SK-N-MC (cell line): ENCODE measurements at regions not wholly inside any gene's neighbourhood (a gene's known extent, or its start where the extent isn't known, plus 50 kb on each side); places are given as distances from the start of the nearest gene placed in this dataset.

Experiments used
- DNase-seq: peaks from one replicate; pipeline ENCODE4 v3.0.0-alpha.2; 2011; ENCODE audit warnings: low read depth, low spot score
- H3K27ac ChIP-seq: fragments of 200-600 bp; sonication (generic); 2 replicates; pipeline ENCODE4 v1.5.1; 2016; ENCODE audit warnings: mixed run types
- H3K36me3 ChIP-seq: fragments of 200-600 bp; sonication (generic); 2 replicates; pipeline ENCODE4 v1.6.1; 2017; ENCODE audit warnings: antibody characterized with exemption, low read length, mixed read lengths; ENCODE audit not compliant: insufficient read depth
- H3K4me3 ChIP-seq: fragments of 200-600 bp; sonication (generic); 2 replicates; pipeline ENCODE4 v1.5.1; 2016
- H3K9ac ChIP-seq: fragments of 200-600 bp; sonication (generic); 2 replicates; pipeline ENCODE4 v1.8.0; 2017; ENCODE audit warnings: mixed run types, mixed read lengths; ENCODE audit not compliant: insufficient read length
- H3K9me3 ChIP-seq: fragments of 200-600 bp; sonication (generic); 2 replicates; pipeline ENCODE4 v1.6.1; 2017; ENCODE audit warnings: low read depth, mild to moderate bottlenecking, antibody characterized with exemption, low read length, moderate library complexity, mixed read lengths
- EZH2 ChIP-seq: fragments of 200-600 bp; sonication (generic); IDR thresholded peaks from one replicate; pipeline ENCODE4 v1.6.1; 2017; ENCODE audit warnings: antibody characterized with exemption
- FOXP2 ChIP-seq: optimal IDR thresholded peaks from 2 replicates; pipeline ENCODE3; 2011; ENCODE audit warnings: mild to moderate bottlenecking, moderate library complexity; ENCODE audit not compliant: insufficient read depth; ENCODE audit errors: extremely low read length, control extremely low read depth
- POLR2AphosphoS5 ChIP-seq: IDR thresholded peaks from 2 replicates; pipeline ENCODE4 v1.6.1; 2012; ENCODE audit warnings: mild to moderate bottlenecking, low read depth, low read length, borderline replicate concordance

GRCh38 chr2:35891528-35891927 lies 464.1 kb upstream of the CRIM1 start:
- no peaks in the 10 kb centered on the region for H3K36me3 ChIP-seq
- TF ChIP-seq EZH2 (no peak), POLR2AphosphoS5 (no peak), FOXP2 (no peak)
- no peaks in the 10 kb centered on the region; the same call in 1 of the 2 replicates for H3K9me3 ChIP-seq
- DNase-seq = no peak
- H3K4me3 ChIP-seq = no peak overlapping the region
- H3K9ac ChIP-seq = no peak overlapping the region
- H3K27ac ChIP-seq = no peak overlapping the region

DNA sequence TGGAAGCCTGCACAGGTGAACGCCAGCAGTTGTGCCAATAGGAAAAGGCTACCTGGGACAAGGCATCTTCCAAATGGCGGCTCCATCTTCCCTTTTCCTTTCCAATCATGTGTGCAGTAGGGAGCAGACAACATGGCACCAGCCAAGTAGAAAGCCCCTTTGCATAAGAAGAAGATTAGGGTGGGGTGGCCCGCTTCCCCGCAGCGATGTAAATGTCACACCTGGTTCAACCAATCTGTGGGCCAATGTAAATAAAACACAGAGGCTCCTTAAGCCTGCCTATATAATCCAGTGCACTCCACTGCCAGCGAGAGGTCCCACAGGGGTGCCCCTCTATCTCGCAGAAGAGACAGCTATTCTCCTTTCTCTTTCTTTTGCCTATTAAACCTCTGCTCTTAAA lies 468.4 kb upstream of the CRIM1 start:
- Histone ChIP-seq H3K36me3 (no peaks in the 10 kb centered on the region), H3K9me3 (no peaks in the 10 kb centered on the region; the same call in 1 of the 2 replicates), H3K4me3 (no peak overlapping the region), H3K27ac (no peak overlapping the region), H3K9ac (no peak overlapping the region)
- TF ChIP-seq EZH2 = no peak
- no peak for TF ChIP-seq FOXP2
- no peak for TF ChIP-seq POLR2AphosphoS5
- no peak for DNase-seq

GRCh38 chr2:35873921-35874320 lies 481.7 kb upstream of the CRIM1 start:
- no peaks in the 10 kb centered on the region for H3K9me3 ChIP-seq
- no peak for DNase-seq
- no peak overlapping the region for H3K27ac ChIP-seq
- H3K9ac ChIP-seq = no peak overlapping the region
- TF ChIP-seq POLR2AphosphoS5 = no peak
- TF ChIP-seq FOXP2 = no peak
- no peak for TF ChIP-seq EZH2
- no peak overlapping the region for H3K4me3 ChIP-seq
- H3K36me3 ChIP-seq = no peaks in the 10 kb centered on the region

GRCh38 chr2:35871672-35872071 lies 483.9 kb upstream of the CRIM1 start:
- H3K9ac ChIP-seq = no peak overlapping the region
- TF ChIP-seq EZH2 = no peak
- TF ChIP-seq FOXP2 = no peak
- no peak for TF ChIP-seq POLR2AphosphoS5
- no peak for DNase-seq
- no peaks in the 10 kb centered on the region for H3K36me3 ChIP-seq
- no peak overlapping the region for H3K27ac ChIP-seq
- H3K4me3 ChIP-seq = no peak overlapping the region
- no peaks in the 10 kb centered on the region for H3K9me3 ChIP-seq

GRCh38 chr2:35870713-35871112 lies 484.9 kb upstream of the CRIM1 start:
- DNase-seq = no peak
- Histone ChIP-seq H3K4me3 (no peak overlapping the region), H3K9me3 (no peaks in the 10 kb centered on the region), H3K36me3 (no peaks in the 10 kb centered on the region), H3K9ac (no peak overlapping the region), H3K27ac (no peak overlapping the region; the same call in 1 of the 2 replicates)
- TF ChIP-seq POLR2AphosphoS5 = no peak
- no peak for TF ChIP-seq FOXP2
- TF ChIP-seq EZH2 = no peak

DNA sequence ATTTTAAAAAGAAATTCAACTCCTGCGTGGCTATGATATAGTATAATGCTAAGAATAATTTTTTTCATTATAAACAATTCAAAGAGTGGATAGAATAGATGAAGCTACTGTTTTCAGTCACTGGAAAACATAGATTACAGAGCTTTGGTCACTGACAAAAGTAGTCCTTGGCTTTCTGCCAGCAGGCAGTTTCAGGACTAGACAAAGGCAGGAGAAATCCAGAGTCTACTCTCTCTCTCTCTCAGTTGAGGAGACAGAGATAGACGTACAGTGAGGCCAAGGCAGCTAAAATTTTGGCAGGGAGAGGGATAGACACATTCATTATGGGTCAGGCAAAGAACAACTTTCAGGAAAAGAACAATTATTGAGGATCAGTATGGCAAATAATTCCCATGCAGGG lies 491.4 kb upstream of the CRIM1 start:
- Histone ChIP-seq H3K4me3 (no peak overlapping the region), H3K9me3 (no peaks in the 10 kb centered on the region)
- no peak for DNase-seq

DNA sequence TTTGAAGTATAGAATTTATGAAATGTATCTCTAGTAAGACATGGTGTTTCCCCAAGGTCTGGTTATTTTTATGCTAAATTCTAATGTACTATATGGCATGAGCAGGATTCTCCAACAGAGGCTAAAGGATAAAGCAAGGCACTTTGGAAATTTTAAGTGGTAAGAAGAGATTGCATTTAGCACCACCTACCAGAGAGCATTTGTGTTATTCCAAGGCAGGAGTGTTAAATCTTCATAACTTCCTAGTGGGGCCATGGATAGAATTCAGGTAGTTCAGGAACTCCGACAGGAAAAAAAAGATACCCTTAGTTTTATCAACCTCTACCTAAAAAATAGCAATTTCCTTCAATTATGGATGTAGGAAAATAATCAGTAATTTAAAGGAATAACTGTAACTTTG lies 497.4 kb upstream of the CRIM1 start:
- Histone ChIP-seq H3K9me3 (no peaks in the 10 kb centered on the region), H3K4me3 (no peak overlapping the region), H3K9ac (no peak overlapping the region), H3K36me3 (no peaks in the 10 kb centered on the region), H3K27ac (no peak overlapping the region)
- no peak for DNase-seq
- no peak for TF ChIP-seq FOXP2
- TF ChIP-seq POLR2AphosphoS5 = no peak
- no peak for TF ChIP-seq EZH2

More for the DNA sequence above, 491.4 kb upstream of the CRIM1 start:
- TF ChIP-seq FOXP2 = no peak
- no peak for TF ChIP-seq EZH2
- no peak for TF ChIP-seq POLR2AphosphoS5
- Histone ChIP-seq H3K9ac (no peak overlapping the region), H3K36me3 (no peaks in the 10 kb centered on the region), H3K27ac (no peak overlapping the region)

DNA sequence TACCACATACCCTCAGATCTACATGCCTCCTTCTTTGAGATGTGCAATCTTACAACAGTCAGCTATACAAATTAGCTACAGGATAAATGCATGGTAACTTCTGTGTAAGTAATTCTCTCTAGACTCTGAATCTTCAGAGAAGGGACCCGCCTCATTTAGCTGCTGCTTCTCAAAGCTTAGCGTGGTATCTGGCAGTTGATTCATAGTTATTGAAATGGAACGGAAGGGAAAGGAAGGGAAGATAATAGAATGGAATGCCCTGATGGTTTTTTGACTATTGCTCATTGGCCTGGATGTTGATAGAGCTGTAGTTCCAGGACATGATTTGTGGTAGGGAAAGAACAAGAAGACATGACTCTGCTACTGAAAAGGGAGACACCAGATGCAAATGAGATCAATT lies 498.1 kb upstream of the CRIM1 start:
- no peak for TF ChIP-seq FOXP2
- TF ChIP-seq POLR2AphosphoS5 = no peak
- TF ChIP-seq EZH2 = no peak
- Histone ChIP-seq H3K4me3 (no peak overlapping the region), H3K9me3 (no peaks in the 10 kb centered on the region), H3K9ac (no peak overlapping the region), H3K27ac (no peak overlapping the region), H3K36me3 (no peaks in the 10 kb centered on the region)
- DNase-seq = no peak

GRCh38 chr2:35831385-35831784 lies 524.2 kb upstream of the CRIM1 start:
- TF ChIP-seq FOXP2 = no peak
- no peak for TF ChIP-seq EZH2
- no peak for TF ChIP-seq POLR2AphosphoS5
- H3K9me3 ChIP-seq = no peaks in the 10 kb centered on the region
- no peak for DNase-seq
- H3K27ac ChIP-seq = no peak overlapping the region
- no peaks in the 10 kb centered on the region for H3K36me3 ChIP-seq
- H3K9ac ChIP-seq = no peak overlapping the region
- H3K4me3 ChIP-seq = no peak overlapping the region
